Kidney (tissue), 13 donors: ENCODE measurements at regions not wholly inside any gene's neighbourhood (a gene's known extent, or its start where the extent isn't known, plus 50 kb on each side); places are given as distances from the start of the nearest gene placed in this dataset.

Experiments
- DNase-seq, 5 donors: peaks; one replicate each; pipeline ENCODE4 v3.0.0-alpha.2; 2013 to 2020
- FAIRE-seq: peaks from 2 replicates; lab custom pipeline; 2012; peaks lifted over from hg19 to GRCh38; lab: Jason Lieb, UNC
- H3K27ac ChIP-seq, 2 donors: one replicate each; pipeline ENCODE4 v1.7.0; 2013; ENCODE audit warnings: low read depth in 2 of 2, low read length in 2 of 2, inconsistent platforms in 1 of 2
- H3K27me3 ChIP-seq: one replicate; pipeline ENCODE4 v1.7.1; 2013; ENCODE audit warnings: low read length, inconsistent platforms; ENCODE audit not compliant: control insufficient read depth, insufficient read depth
- H3K36me3 ChIP-seq, 3 donors: one replicate each; pipeline versions ENCODE4 v1.7.0 to v1.7.1; 2013; ENCODE audit warnings: low read length in 3 of 3, control low read depth in 1 of 3, inconsistent platforms in 1 of 3; ENCODE audit not compliant: insufficient read depth in 3 of 3, control insufficient read depth in 2 of 3
- H3K4me1 ChIP-seq, 3 donors: one replicate each; pipeline versions ENCODE4 v1.7.0 to v1.7.1; 2013; ENCODE audit warnings: low read length in 3 of 3, inconsistent platforms in 1 of 3, low read depth in 1 of 3; ENCODE audit not compliant: control insufficient read depth in 2 of 3, insufficient read depth in 2 of 3
- H3K4me3 ChIP-seq, 3 donors: one replicate each; pipeline versions ENCODE4 v1.7.0 to v1.8.1; 2013; ENCODE audit warnings: low read length in 3 of 3, control low read depth in 1 of 3, inconsistent platforms in 1 of 3
- H3K9ac ChIP-seq, 3 donors: one replicate each; pipeline versions ENCODE4 v1.7.0 to v1.7.1; 2013; ENCODE audit warnings: low read length in 3 of 3, control low read depth in 1 of 3, inconsistent platforms in 1 of 3
- H3K9me3 ChIP-seq, 3 donors: one replicate each; pipeline versions ENCODE4 v1.7.0 to v1.7.1; 2013; ENCODE audit warnings: low read length in 3 of 3, control low read depth in 1 of 3, inconsistent platforms in 1 of 3; ENCODE audit not compliant: control insufficient read depth in 2 of 3, insufficient read depth in 1 of 3
- CTCF ChIP-seq: IDR thresholded peaks from 3 replicates; pipeline ENCODE4 v1.5.1; 2012; ENCODE audit warnings: mild to moderate bottlenecking, moderate library complexity, borderline replicate concordance; ENCODE audit not compliant: insufficient read depth; ENCODE audit errors: extremely low read depth
- intact Hi-C: fragments of 100-400 bp; cut with DNase I; formaldehyde crosslinking; loops from one replicate; pipeline ENCODE4 v1.11.1; 2022
- donor health status: control.
- donor health status: control.
- donor health status: control.
- donor health status: control.
- donor health status: control.
- donor health status: DM: yes; HTN: yes; CAD: no.
- donor health status: Normal renal cell carcinoma (clear cell type).

GRCh38 chr11:122224867-122225266 is 108.9 kb upstream of the BLID start:
- Histone ChIP-seq H3K27ac (no peak overlapping the region), H3K36me3 (no peaks in the 10 kb centered on the region), H3K9ac (no peak overlapping the region), H3K27me3 (no peaks in the 10 kb centered on the region), H3K4me3 (no peak overlapping the region), H3K4me1 (peaks cover 0 to 6% (median under 1%) of the 10 kb centered on the region in 3 donors), H3K9me3 (no peaks in the 10 kb centered on the region)
- FAIRE-seq (no peak), DNase-seq (no peak)
- no peak for TF ChIP-seq CTCF
- intact Hi-C loops, result no loop called here

GRCh38 chr11:122220321-122220720 is 104.3 kb upstream of the BLID start:
- Histone ChIP-seq H3K36me3 (no peaks in the 10 kb centered on the region), H3K4me1 (no peaks in the 10 kb centered on the region), H3K4me3 (no peak overlapping the region), H3K27ac (no peak overlapping the region), H3K9ac (no peak overlapping the region), H3K9me3 (no peaks in the 10 kb centered on the region), H3K27me3 (no peaks in the 10 kb centered on the region)
- intact Hi-C loops, result no loop called here
- DNase-seq (no peak), FAIRE-seq (no peak)
- no peak for TF ChIP-seq CTCF

- no peaks in the 10 kb centered on the region for H3K27me3 ChIP-seq
- no peak overlapping the region for H3K9ac ChIP-seq
- DNase-seq (no peak), FAIRE-seq (no peak)
- intact Hi-C loops, result loop anchor here (10.0 kb wide), 1 partner anchor 285 kb away; no protein-coding TSS in a partner anchor
- H3K4me1 ChIP-seq, result no peaks in the 10 kb centered on the region
- H3K36me3 ChIP-seq, result no peaks in the 10 kb centered on the region
- no peak overlapping the region for H3K4me3 ChIP-seq
- TF ChIP-seq CTCF, result no peak
- no peaks in the 10 kb centered on the region for H3K9me3 ChIP-seq
- no peak overlapping the region for H3K27ac ChIP-seq
Observed at GRCh38 chr11:122219791-122220190, 103.8 kb upstream of the BLID start.
